ENCODE measurements at regions not wholly inside any gene's neighbourhood (a gene's known extent, or its start where the extent isn't known, plus 50 kb on each side); places are given as distances from the start of the nearest gene placed in this dataset.

- no peak for TF ChIP-seq POLR2A (IDR thresholded peaks at IDR 0.05)
- TF ChIP-seq, protein P1, sequence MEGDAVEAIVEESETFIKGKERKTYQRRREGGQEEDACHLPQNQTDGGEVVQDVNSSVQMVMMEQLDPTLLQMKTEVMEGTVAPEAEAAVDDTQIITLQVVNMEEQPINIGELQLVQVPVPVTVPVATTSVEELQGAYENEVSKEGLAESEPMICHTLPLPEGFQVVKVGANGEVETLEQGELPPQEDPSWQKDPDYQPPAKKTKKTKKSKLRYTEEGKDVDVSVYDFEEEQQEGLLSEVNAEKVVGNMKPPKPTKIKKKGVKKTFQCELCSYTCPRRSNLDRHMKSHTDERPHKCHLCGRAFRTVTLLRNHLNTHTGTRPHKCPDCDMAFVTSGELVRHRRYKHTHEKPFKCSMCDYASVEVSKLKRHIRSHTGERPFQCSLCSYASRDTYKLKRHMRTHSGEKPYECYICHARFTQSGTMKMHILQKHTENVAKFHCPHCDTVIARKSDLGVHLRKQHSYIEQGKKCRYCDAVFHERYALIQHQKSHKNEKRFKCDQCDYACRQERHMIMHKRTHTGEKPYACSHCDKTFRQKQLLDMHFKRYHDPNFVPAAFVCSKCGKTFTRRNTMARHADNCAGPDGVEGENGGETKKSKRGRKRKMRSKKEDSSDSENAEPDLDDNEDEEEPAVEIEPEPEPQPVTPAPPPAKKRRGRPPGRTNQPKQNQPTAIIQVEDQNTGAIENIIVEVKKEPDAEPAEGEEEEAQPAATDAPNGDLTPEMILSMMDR (IDR thresholded peaks at IDR 0.05): no peak
Observed at GRCh38 chr15:91635080-91635479, 218.4 kb upstream of the SLCO3A1 start.
